Activated naive CD4-positive, alpha-beta T cell treated with anti-CD3 and anti-CD28 coated beads for 36 hours (primary cell): ENCODE measurements at regions not wholly inside any gene's neighbourhood (a gene's known extent, or its start where the extent isn't known, plus 50 kb on each side); places are given as distances from the start of the nearest gene placed in this dataset.

Source experiments
- CTCF ChIA-PET: fragments of 350-600 bp; sonication (Branson Sonifier 250); formaldehyde crosslinking; loops from one replicate; lab custom pipeline; 2021; ENCODE audit warnings: antibody characterized with exemption; lab: Charles Lee
- DNase-seq: peaks from one replicate; pipeline ENCODE4 v3.0.0-alpha.2; 2020
- H3K27ac Mint-ChIP-seq: one replicate; pipeline ENCODE4 v1.8.0; 2021; ENCODE audit warnings: mild to moderate bottlenecking, mixed read lengths
- H3K27me3 Mint-ChIP-seq: one replicate; pipeline ENCODE4 v1.8.0; 2021; ENCODE audit warnings: low read depth, mixed read lengths
- H3K36me3 Mint-ChIP-seq: one replicate; pipeline ENCODE4 v1.8.0; 2021; ENCODE audit warnings: low read depth, mixed read lengths
- H3K4me1 Mint-ChIP-seq: one replicate; pipeline ENCODE4 v1.8.0; 2021; ENCODE audit warnings: low read depth, mixed read lengths
- H3K4me3 Mint-ChIP-seq: one replicate; pipeline ENCODE4 v1.8.0; 2021; ENCODE audit warnings: mild to moderate bottlenecking, moderate library complexity, mixed read lengths
- H3K9me3 Mint-ChIP-seq: one replicate; pipeline ENCODE4 v1.8.0; 2021; ENCODE audit warnings: mixed read lengths
- intact Hi-C: fragments of 100-400 bp; cut with micrococcal nuclease; formaldehyde crosslinking; loops from one replicate; pipeline ENCODE4 v1.15.1; 2023

- H3K27me3 Mint-ChIP-seq, result peaks cover 3% of the 10 kb centered on the region
- no peaks in the 10 kb centered on the region for H3K36me3 Mint-ChIP-seq
- CTCF ChIA-PET, result interaction anchor here (0.6 to 7.6 kb wide), 4 partner anchors 11 to 77 kb away, joined by 3 to 41 read pairs (median 6); no protein-coding TSS in a partner anchor
- H3K9me3 Mint-ChIP-seq, result no peaks in the 10 kb centered on the region
- H3K27ac Mint-ChIP-seq, result peak overlapping the region; percentile 75
- peaks cover 41% of the 10 kb centered on the region for H3K4me1 Mint-ChIP-seq
- peak; percentile 68 for DNase-seq
- H3K4me3 Mint-ChIP-seq, result no peak overlapping the region
- intact Hi-C loops, result loop anchor here (1.0 to 5.0 kb wide), 7 partner anchors 8 to 215 kb away; no protein-coding TSS in a partner anchor
Measured at GRCh38 chr2:204027091-204027490, 90.5 kb downstream of the ICOS start.

GRCh38 chr2:204030322-204030721 lies 93.8 kb downstream of the ICOS start:
- CTCF ChIA-PET, result interaction anchor here (1.2 kb wide), 1 partner anchor 147 kb away, joined by 6 read pairs; no protein-coding TSS in a partner anchor
- H3K4me3 Mint-ChIP-seq, result no peak overlapping the region
- intact Hi-C loops, result no loop called here
- no peak for DNase-seq
- peaks cover 3% of the 10 kb centered on the region for H3K27me3 Mint-ChIP-seq
- H3K27ac Mint-ChIP-seq, result no peak overlapping the region
- no peaks in the 10 kb centered on the region for H3K9me3 Mint-ChIP-seq
- H3K4me1 Mint-ChIP-seq, result peaks cover 15% of the 10 kb centered on the region
- H3K36me3 Mint-ChIP-seq, result no peaks in the 10 kb centered on the region

GRCh38 chr2:204031056-204031455 lies 94.5 kb downstream of the ICOS start:
- no peaks in the 10 kb centered on the region for H3K9me3 Mint-ChIP-seq
- intact Hi-C loops, result no loop called here
- H3K27me3 Mint-ChIP-seq, result peaks cover 3% of the 10 kb centered on the region
- no peak overlapping the region for H3K27ac Mint-ChIP-seq
- no peaks in the 10 kb centered on the region for H3K36me3 Mint-ChIP-seq
- peaks cover 15% of the 10 kb centered on the region for H3K4me1 Mint-ChIP-seq
- CTCF ChIA-PET, result interaction anchor here (1.2 kb wide), 1 partner anchor 146 kb away, joined by 6 read pairs; no protein-coding TSS in a partner anchor
- no peak for DNase-seq
- H3K4me3 Mint-ChIP-seq, result no peak overlapping the region

- Mint-ChIP-seq H3K4me1 (peaks cover 5% of the 10 kb centered on the region), H3K4me3 (no peak overlapping the region), H3K27ac (no peak overlapping the region), H3K27me3 (peaks cover 3% of the 10 kb centered on the region), H3K36me3 (no peaks in the 10 kb centered on the region), H3K9me3 (no peaks in the 10 kb centered on the region)
- intact Hi-C loops, result no loop called here
- CTCF ChIA-PET, result interaction anchor here (0.7 to 1.0 kb wide), 3 partner anchors 9 to 144 kb away, joined by 4 to 5 read pairs (median 4); no protein-coding TSS in a partner anchor
- DNase-seq, result no peak
Measured at GRCh38 chr2:204032301-204032700, 95.7 kb downstream of the ICOS start.

- Mint-ChIP-seq H3K27ac (no peak overlapping the region), H3K4me1 (no peaks in the 10 kb centered on the region), H3K4me3 (no peak overlapping the region), H3K9me3 (no peaks in the 10 kb centered on the region), H3K27me3 (peaks cover 3% of the 10 kb centered on the region), H3K36me3 (no peaks in the 10 kb centered on the region)
- CTCF ChIA-PET, result interaction anchor here (0.9 kb wide), 1 partner anchor 17 kb away, joined by 4 read pairs; no protein-coding TSS in a partner anchor
- intact Hi-C loops, result no loop called here
- DNase-seq, result no peak
Measured at GRCh38 chr2:204033611-204034495, 97.3 kb downstream of the ICOS start.

- Mint-ChIP-seq H3K27me3 (peaks cover 5% of the 10 kb centered on the region), H3K4me3 (no peak overlapping the region), H3K36me3 (no peaks in the 10 kb centered on the region), H3K27ac (no peak overlapping the region), H3K4me1 (no peaks in the 10 kb centered on the region), H3K9me3 (no peaks in the 10 kb centered on the region)
- intact Hi-C loops, result no loop called here
- CTCF ChIA-PET, result interaction anchor here (1.4 to 1.5 kb wide), 2 partner anchors 15 to 35 kb away, joined by 3 to 4 read pairs; no protein-coding TSS in a partner anchor
- no peak for DNase-seq
Measured at GRCh38 chr2:204036706-204037105, 100.1 kb downstream of the ICOS start.

- CTCF ChIA-PET, result interaction anchor here (0.9 to 1.5 kb wide), 3 partner anchors 14 to 38 kb away, joined by 3 to 4 read pairs (median 3); no protein-coding TSS in a partner anchor
- no peaks in the 10 kb centered on the region for H3K36me3 Mint-ChIP-seq
- H3K27me3 Mint-ChIP-seq, result peaks cover 5% of the 10 kb centered on the region
- H3K27ac Mint-ChIP-seq, result no peak overlapping the region
- no peaks in the 10 kb centered on the region for H3K4me1 Mint-ChIP-seq
- H3K4me3 Mint-ChIP-seq, result no peak overlapping the region
- no peak for DNase-seq
- intact Hi-C loops, result no loop called here
- H3K9me3 Mint-ChIP-seq, result no peaks in the 10 kb centered on the region
Measured at GRCh38 chr2:204037286-204037685, 100.7 kb downstream of the ICOS start.

GRCh38 chr2:204039298-204039838 lies 102.8 kb downstream of the ICOS start:
- CTCF ChIA-PET, result interaction anchor here (2.4 kb wide), 1 partner anchor 12 kb away, joined by 12 read pairs; no protein-coding TSS in a partner anchor
- H3K27ac Mint-ChIP-seq, result no peak overlapping the region
- H3K36me3 Mint-ChIP-seq, result no peaks in the 10 kb centered on the region

GRCh38 chr2:204040016-204040415 lies 103.5 kb downstream of the ICOS start:
- no peaks in the 10 kb centered on the region for H3K36me3 Mint-ChIP-seq
- DNase-seq, result no peak
- no peak overlapping the region for H3K27ac Mint-ChIP-seq
- no peaks in the 10 kb centered on the region for H3K9me3 Mint-ChIP-seq
- CTCF ChIA-PET, result interaction anchor here (0.6 to 2.4 kb wide), 2 partner anchors 11 to 1490 kb away, joined by 3 to 12 read pairs; no protein-coding TSS in a partner anchor
- intact Hi-C loops, result no loop called here
- no peak overlapping the region for H3K4me3 Mint-ChIP-seq
- peaks cover 5% of the 10 kb centered on the region for H3K27me3 Mint-ChIP-seq
- peaks cover 7% of the 10 kb centered on the region for H3K4me1 Mint-ChIP-seq

More at GRCh38 chr2:204039298-204039838, 102.8 kb downstream of the ICOS start:
- Mint-ChIP-seq H3K27me3 (peaks cover 5% of the 10 kb centered on the region), H3K4me3 (no peak overlapping the region), H3K9me3 (no peaks in the 10 kb centered on the region), H3K4me1 (peaks cover under 1% of the 10 kb centered on the region)
- no peak for DNase-seq
- intact Hi-C loops, result no loop called here

GRCh38 chr2:204042401-204042800 lies 105.8 kb downstream of the ICOS start:
- Mint-ChIP-seq H3K4me3 (no peak overlapping the region), H3K27me3 (peaks cover 5% of the 10 kb centered on the region), H3K27ac (no peak overlapping the region), H3K36me3 (no peaks in the 10 kb centered on the region), H3K9me3 (no peaks in the 10 kb centered on the region), H3K4me1 (peaks cover 26% of the 10 kb centered on the region)
- intact Hi-C loops, result no loop called here
- CTCF ChIA-PET, result no interaction called here
- DNase-seq, result no peak

GRCh38 chr2:204046145-204046544 lies 109.6 kb downstream of the ICOS start:
- no peak overlapping the region for H3K27ac Mint-ChIP-seq
- DNase-seq, result no peak
- no peaks in the 10 kb centered on the region for H3K36me3 Mint-ChIP-seq
- CTCF ChIA-PET, result interaction anchor here (0.7 to 2.4 kb wide), 3 partner anchors 8 to 26 kb away, joined by 3 to 15 read pairs (median 3); no protein-coding TSS in a partner anchor
- peaks cover 38% of the 10 kb centered on the region for H3K4me1 Mint-ChIP-seq
- no peaks in the 10 kb centered on the region for H3K27me3 Mint-ChIP-seq
- no peak overlapping the region for H3K4me3 Mint-ChIP-seq
- intact Hi-C loops, result no loop called here
- no peaks in the 10 kb centered on the region for H3K9me3 Mint-ChIP-seq

GRCh38 chr2:204049635-204050034 lies 113.1 kb downstream of the ICOS start:
- intact Hi-C loops, result loop anchor here (2.0 kb wide), 1 partner anchor 25 kb away; no protein-coding TSS in a partner anchor

More at GRCh38 chr2:204049635-204050034, 113.1 kb downstream of the ICOS start:
- Mint-ChIP-seq H3K9me3 (no peaks in the 10 kb centered on the region), H3K27ac (no peak overlapping the region), H3K4me1 (peaks cover 35% of the 10 kb centered on the region), H3K4me3 (no peak overlapping the region), H3K27me3 (no peaks in the 10 kb centered on the region), H3K36me3 (no peaks in the 10 kb centered on the region)
- CTCF ChIA-PET, result interaction anchor here (3.8 kb wide), 1 partner anchor 120 kb away, joined by 10 read pairs; no protein-coding TSS in a partner anchor
- DNase-seq, result no peak
